GM19238 (cell line): ENCODE measurements at regions not wholly inside any gene's neighbourhood (a gene's known extent, or its start where the extent isn't known, plus 50 kb on each side); places are given as distances from the start of the nearest gene placed in this dataset.

Experiments used
- DNase-seq: peaks from one replicate; pipeline ENCODE4 v3.0.0; 2011; ENCODE audit warnings: low spot score; ENCODE audit not compliant: insufficient read length

- no peak for DNase-seq
Observed at GRCh38 chr2:156165742-156166141, 166.8 kb downstream of the NR4A2 start.

- DNase-seq: no peak
Observed at GRCh38 chr2:156164091-156164720, 168.3 kb downstream of the NR4A2 start.

- no peak for DNase-seq
Observed at GRCh38 chr2:156158808-156159207, 173.7 kb downstream of the NR4A2 start.

GRCh38 chr2:156157670-156158069 lies 174.9 kb downstream of the NR4A2 start:
- DNase-seq: no peak

- DNase-seq: no peak
Observed at GRCh38 chr2:156156580-156156979, 175.9 kb downstream of the NR4A2 start.

GRCh38 chr2:156155319-156155718 lies 177.2 kb downstream of the NR4A2 start:
- DNase-seq: no peak

- no peak for DNase-seq
Observed at GRCh38 chr2:156151351-156151750, 181.2 kb downstream of the NR4A2 start.

- no peak for DNase-seq
Observed at GRCh38 chr2:156147594-156148330, 184.8 kb downstream of the NR4A2 start.

GRCh38 chr2:156145976-156146375 lies 186.5 kb downstream of the NR4A2 start:
- no peak for DNase-seq

- DNase-seq: no peak
Observed at GRCh38 chr2:156145469-156145868, 187.1 kb downstream of the NR4A2 start.

GRCh38 chr2:156136566-156136965 lies 196.0 kb downstream of the NR4A2 start:
- no peak for DNase-seq

- DNase-seq: no peak
Observed at GRCh38 chr2:156134887-156135286, 197.6 kb downstream of the NR4A2 start.

GRCh38 chr2:156132941-156133340 lies 199.6 kb downstream of the NR4A2 start:
- no peak for DNase-seq

- DNase-seq: no peak
Observed at GRCh38 chr2:156132130-156132529, 200.4 kb downstream of the NR4A2 start.

- DNase-seq: no peak
Observed at GRCh38 chr2:156129227-156129626, 203.3 kb downstream of the NR4A2 start.

GRCh38 chr2:156125018-156125417 lies 207.5 kb downstream of the NR4A2 start:
- DNase-seq: no peak

- DNase-seq: no peak
Observed at GRCh38 chr2:156124458-156124857, 208.1 kb downstream of the NR4A2 start.

GRCh38 chr2:156118753-156119416 lies 213.6 kb downstream of the NR4A2 start:
- no peak for DNase-seq

- DNase-seq: no peak
Observed at GRCh38 chr2:156116113-156116512, 216.4 kb downstream of the NR4A2 start.

GRCh38 chr2:156115338-156115737 lies 217.2 kb downstream of the NR4A2 start:
- DNase-seq: no peak

- no peak for DNase-seq
Observed at GRCh38 chr2:156112323-156112722, 220.2 kb downstream of the NR4A2 start.

- no peak for DNase-seq
Observed at GRCh38 chr2:156110890-156111289, 221.6 kb downstream of the NR4A2 start.

- DNase-seq: no peak
Observed at GRCh38 chr2:156099382-156099781, 233.1 kb downstream of the NR4A2 start.
